ENCODE measurements at regions not wholly inside any gene's neighbourhood (a gene's known extent, or its start where the extent isn't known, plus 50 kb on each side); places are given as distances from the start of the nearest gene placed in this dataset.
"Not testable (repeated sequence)": the region's sequence is repeated elsewhere in the genome, so short reads cannot be mapped to it uniquely, and the experiment has no call there.

- FAIRE-seq; DNase-seq (ENCODE audit: low spot score): not testable (repeated sequence)
Measured at GRCh38 chr14:105600195-105600938, 74.0 kb downstream of the TMEM121 start.

- DNase-seq (ENCODE audit: low spot score): no peak
- FAIRE-seq: no peak
Measured at GRCh38 chr14:105600939-105601359, 74.6 kb downstream of the TMEM121 start.

- FAIRE-seq: no peak
Measured at GRCh38 chr14:105601360-105602242, 75.2 kb downstream of the TMEM121 start.

GRCh38 chr14:105602243-105602750 is 75.9 kb downstream of the TMEM121 start:
- FAIRE-seq (no peak), DNase-seq (ENCODE audit: low spot score) (no peak)

More at GRCh38 chr14:105601360-105602242, 75.2 kb downstream of the TMEM121 start:
- DNase-seq (ENCODE audit: low spot score): no peak

GRCh38 chr14:105602799-105603793 is 76.7 kb downstream of the TMEM121 start:
- DNase-seq (ENCODE audit: low spot score) (no peak), FAIRE-seq (no peak)

- not testable (repeated sequence) for DNase-seq (ENCODE audit: low spot score)
Measured at GRCh38 chr14:105604531-105605463, 78.4 kb downstream of the TMEM121 start.

GRCh38 chr14:105605464-105606304 is 79.3 kb downstream of the TMEM121 start:
- no peak for DNase-seq (ENCODE audit: low spot score)
- FAIRE-seq: no peak

More at GRCh38 chr14:105604531-105605463, 78.4 kb downstream of the TMEM121 start:
- not testable (repeated sequence) for FAIRE-seq

GRCh38 chr14:105606305-105606975 is 80.1 kb downstream of the TMEM121 start:
- FAIRE-seq; DNase-seq (ENCODE audit: low spot score): not testable (repeated sequence)

- not testable (repeated sequence) for DNase-seq (ENCODE audit: low spot score); FAIRE-seq
Measured at GRCh38 chr14:105607025-105607424, 80.6 kb downstream of the TMEM121 start.

GRCh38 chr14:105614987-105615386 is 88.6 kb downstream of the TMEM121 start:
- not testable (repeated sequence) for DNase-seq (ENCODE audit: low spot score); FAIRE-seq

GRCh38 chr14:105615986-105616801 is 89.8 kb downstream of the TMEM121 start:
- not testable (repeated sequence) for FAIRE-seq

GRCh38 chr14:105616802-105617192 is 90.4 kb downstream of the TMEM121 start:
- DNase-seq (ENCODE audit: low spot score) (no peak), FAIRE-seq (no peak)

More at GRCh38 chr14:105615986-105616801, 89.8 kb downstream of the TMEM121 start:
- DNase-seq (ENCODE audit: low spot score): not testable (repeated sequence)

GRCh38 chr14:105617201-105617777 is 90.9 kb downstream of the TMEM121 start:
- DNase-seq (ENCODE audit: low spot score) (no peak), FAIRE-seq (peak; percentile 99)

- not testable (repeated sequence) for DNase-seq (ENCODE audit: low spot score); FAIRE-seq
Measured at GRCh38 chr14:105617805-105618204, 91.4 kb downstream of the TMEM121 start.

GRCh38 chr14:105619324-105619723 is 92.9 kb downstream of the TMEM121 start:
- not testable (repeated sequence) for FAIRE-seq; DNase-seq (ENCODE audit: low spot score)

- FAIRE-seq; DNase-seq (ENCODE audit: low spot score): not testable (repeated sequence)
Measured at GRCh38 chr14:105620178-105620864, 93.9 kb downstream of the TMEM121 start.

Measured in urothelium cell line (cell line).